ENCODE measurements at regions not wholly inside any gene's neighbourhood (a gene's known extent, or its start where the extent isn't known, plus 50 kb on each side); places are given as distances from the start of the nearest gene placed in this dataset.
A peak's percentile ranks its signal among the peaks of the same experiment; 100 is the strongest.
"Not testable (repeated sequence)": the region's sequence is repeated elsewhere in the genome, so short reads cannot be mapped to it uniquely, and the experiment has no call there.

- intact Hi-C loops (cut with DNase I) = no loop called here
- DNase-seq (ENCODE audit: low spot score) = no peak
Measured at GRCh38 chr2:61726456-61727209, 127.2 kb downstream of the FAM161A start.

GRCh38 chr2:61723364-61723763 is 130.5 kb downstream of the FAM161A start:
- DNase-seq (ENCODE audit: low spot score); intact Hi-C loops (cut with DNase I): not testable (repeated sequence)

GRCh38 chr2:61722800-61723199 is 131.1 kb downstream of the FAM161A start:
- intact Hi-C loops (cut with DNase I) = no loop called here
- no peak for DNase-seq (ENCODE audit: low spot score)

- intact Hi-C loops (cut with DNase I) = no loop called here
- DNase-seq (ENCODE audit: low spot score) = no peak
Measured at GRCh38 chr2:61722318-61722717, 131.5 kb downstream of the FAM161A start.

- intact Hi-C loops (cut with DNase I) = no loop called here
- DNase-seq (ENCODE audit: low spot score) = no peak
Measured at GRCh38 chr2:61721382-61721781, 132.5 kb downstream of the FAM161A start.

- intact Hi-C loops (cut with DNase I) = no loop called here
- DNase-seq (ENCODE audit: low spot score) = no peak
Measured at GRCh38 chr2:61720911-61721310, 132.9 kb downstream of the FAM161A start.

- intact Hi-C loops (cut with DNase I) = no loop called here
Measured at GRCh38 chr2:61718965-61719364, 134.9 kb downstream of the FAM161A start.

GRCh38 chr2:61715506-61715905 is 138.4 kb downstream of the FAM161A start:
- no peak for DNase-seq (ENCODE audit: low spot score)
- intact Hi-C loops (cut with DNase I) = no loop called here

More at GRCh38 chr2:61718965-61719364, 134.9 kb downstream of the FAM161A start:
- no peak for DNase-seq (ENCODE audit: low spot score)

GRCh38 chr2:61714210-61714609 is 139.7 kb downstream of the FAM161A start:
- DNase-seq (ENCODE audit: low spot score) = no peak
- intact Hi-C loops (cut with DNase I) = no loop called here

- DNase-seq (ENCODE audit: low spot score) = no peak
- intact Hi-C loops (cut with DNase I) = no loop called here
Measured at GRCh38 chr2:61713457-61713856, 140.4 kb downstream of the FAM161A start.

- intact Hi-C loops (cut with DNase I) = no loop called here
- DNase-seq (ENCODE audit: low spot score) = no peak
Measured at GRCh38 chr2:61712060-61712459, 141.8 kb downstream of the FAM161A start.

- DNase-seq (ENCODE audit: low spot score) = no peak
- intact Hi-C loops (cut with DNase I) = no loop called here
Measured at GRCh38 chr2:61710711-61711110, 143.1 kb downstream of the FAM161A start.

- intact Hi-C loops (cut with DNase I) = no loop called here
- no peak for DNase-seq (ENCODE audit: low spot score)
Measured at GRCh38 chr2:61707984-61708852, 145.6 kb downstream of the FAM161A start.

GRCh38 chr2:61705625-61706024 is 148.2 kb downstream of the FAM161A start:
- no peak for DNase-seq (ENCODE audit: low spot score)
- intact Hi-C loops (cut with DNase I) = no loop called here

- intact Hi-C loops (cut with DNase I) = no loop called here
- no peak for DNase-seq (ENCODE audit: low spot score)
Measured at GRCh38 chr2:61704364-61704763, 149.5 kb downstream of the FAM161A start.

- intact Hi-C loops (cut with DNase I) = no loop called here
- no peak for DNase-seq (ENCODE audit: low spot score)
Measured at GRCh38 chr2:61702088-61702467, 151.8 kb downstream of the FAM161A start.

- no peak for DNase-seq (ENCODE audit: low spot score)
- intact Hi-C loops (cut with DNase I) = no loop called here
Measured at GRCh38 chr2:61700464-61700863, 153.4 kb downstream of the FAM161A start.

GRCh38 chr2:61694312-61695274 is 156.4 kb upstream of the XPO1 start:
- intact Hi-C loops (cut with DNase I) = loop anchor here in 1 of 2 donors (10.0 kb wide), 1 partner anchor 60 kb away; no protein-coding TSS in a partner anchor
- peak; percentile 98 for DNase-seq (ENCODE audit: low spot score)

- intact Hi-C loops (cut with DNase I) = loop anchor here in 1 of 2 donors (10.0 kb wide), 1 partner anchor 61 kb away; no protein-coding TSS in a partner anchor
- DNase-seq (ENCODE audit: low spot score) = no peak
Measured at GRCh38 chr2:61693744-61694143, 155.6 kb upstream of the XPO1 start.
